ENCODE measurements at regions not wholly inside any gene's neighbourhood (a gene's known extent, or its start where the extent isn't known, plus 50 kb on each side); places are given as distances from the start of the nearest gene placed in this dataset.

- intact Hi-C loops (cut with DNase I; ENCODE audit: low total_unique reads) = no loop called here
- TF ChIP-seq CTCF (IDR thresholded peaks at IDR 0.05) (no peak), POLR2A (IDR thresholded peaks at IDR 0.05) (no peak)
- Histone ChIP-seq H3K27me3 (no peaks in the 10 kb centered on the region), H3K27ac (no peak overlapping the region), H3K9me3 (no peaks in the 10 kb centered on the region), H3K4me3 (no peak overlapping the region), H3K36me3 (ENCODE audit: low read depth, missing control alignments) (no peaks in the 10 kb centered on the region), H3K4me1 (peaks cover 20% of the 10 kb centered on the region)
- peak; percentile 67 for DNase-seq
- 31 to 39% methylated on average over 19 to 25 of the region's 25 CpGs for WGBS, 2 donors
These were observed 99.0 kb downstream of the OLFM1 start for GRCh38 chr9:135186248-135187164.

- Histone ChIP-seq H3K27ac (no peak overlapping the region), H3K4me1 (peaks cover 20% of the 10 kb centered on the region), H3K4me3 (no peak overlapping the region), H3K27me3 (no peaks in the 10 kb centered on the region), H3K36me3 (ENCODE audit: low read depth, missing control alignments) (no peaks in the 10 kb centered on the region), H3K9me3 (no peaks in the 10 kb centered on the region)
- DNase-seq = no peak
- TF ChIP-seq CTCF (IDR thresholded peaks at IDR 0.05) (no peak), POLR2A (IDR thresholded peaks at IDR 0.05) (no peak)
- 65 to 67% methylated on average over 3 to 14 of the region's 14 CpGs for WGBS, 2 donors
- intact Hi-C loops (cut with DNase I; ENCODE audit: low total_unique reads) = no loop called here
These were observed 99.9 kb downstream of the OLFM1 start for GRCh38 chr9:135187365-135187764.

- H3K27ac ChIP-seq = no peak overlapping the region
- peaks cover 16% of the 10 kb centered on the region for H3K4me1 ChIP-seq
- no peak for TF ChIP-seq POLR2A (IDR thresholded peaks at IDR 0.05)
- TF ChIP-seq CTCF (IDR thresholded peaks at IDR 0.05) = no peak
- no peaks in the 10 kb centered on the region for H3K9me3 ChIP-seq
- DNase-seq = no peak
- WGBS, 2 donors = 86 to 92% methylated on average over 9 of the region's 9 CpGs
- no peaks in the 10 kb centered on the region for H3K27me3 ChIP-seq
- intact Hi-C loops (cut with DNase I; ENCODE audit: low total_unique reads) = no loop called here
- no peak overlapping the region for H3K4me3 ChIP-seq
- H3K36me3 ChIP-seq (ENCODE audit: low read depth, missing control alignments) = no peaks in the 10 kb centered on the region
These were observed 101.2 kb downstream of the OLFM1 start for GRCh38 chr9:135188681-135189151.

GRCh38 chr9:135189497-135189896 lies 102.0 kb downstream of the OLFM1 start:
- peaks cover 8% of the 10 kb centered on the region for H3K4me1 ChIP-seq
- H3K27me3 ChIP-seq = no peaks in the 10 kb centered on the region
- H3K36me3 ChIP-seq (ENCODE audit: low read depth, missing control alignments) = no peaks in the 10 kb centered on the region
- intact Hi-C loops (cut with DNase I; ENCODE audit: low total_unique reads) = no loop called here
- no peaks in the 10 kb centered on the region for H3K9me3 ChIP-seq
- TF ChIP-seq POLR2A (IDR thresholded peaks at IDR 0.05) = no peak
- TF ChIP-seq CTCF (IDR thresholded peaks at IDR 0.05) = no peak
- H3K27ac ChIP-seq = no peak overlapping the region
- 87 to 90% methylated on average over 5 of the region's 5 CpGs for WGBS, 2 donors
- DNase-seq = no peak
- H3K4me3 ChIP-seq = no peak overlapping the region
